ENCODE measurements at regions not wholly inside any gene's neighbourhood (a gene's known extent, or its start where the extent isn't known, plus 50 kb on each side); places are given as distances from the start of the nearest gene placed in this dataset.
"Not testable (repeated sequence)": the region's sequence is repeated elsewhere in the genome, so short reads cannot be mapped to it uniquely, and the experiment has no call there.

DNA sequence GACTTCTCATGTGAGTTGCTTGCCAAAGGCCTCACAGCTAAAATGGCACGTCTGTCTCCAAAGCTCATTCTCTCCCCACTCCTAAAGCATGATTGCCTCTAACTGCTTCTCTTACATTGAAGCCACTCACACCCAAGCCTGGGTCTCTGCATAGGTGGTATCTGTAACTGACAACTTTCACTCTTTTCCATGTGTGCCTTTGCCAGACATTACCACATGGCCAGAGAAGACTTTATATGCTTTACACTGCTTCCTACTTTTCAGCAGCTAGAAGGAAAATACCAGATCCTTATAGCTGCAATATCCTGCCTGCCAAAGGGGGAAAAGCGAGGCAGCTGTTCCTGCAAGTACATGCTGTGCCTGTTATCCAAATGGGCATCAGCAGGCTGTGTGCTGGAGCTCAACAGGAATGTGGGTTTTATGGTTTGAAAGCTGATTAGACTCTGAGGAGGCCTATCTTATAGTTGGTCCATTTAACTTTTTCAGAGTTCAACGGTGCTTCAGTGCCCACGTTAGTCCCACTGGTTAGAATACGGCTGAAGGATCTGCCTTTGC is 547.1 kb downstream of the RAB38 start:
- H3K9me3 Mint-ChIP-seq: peaks cover 8% of the 10 kb centered on the region
- no peaks in the 10 kb centered on the region for H3K36me3 Mint-ChIP-seq
- ATAC-seq: no peak
- H3K4me3 Mint-ChIP-seq: no peak overlapping the region
- no peaks in the 10 kb centered on the region for H3K4me1 Mint-ChIP-seq
- H3K27ac Mint-ChIP-seq: no peak overlapping the region
- DNase-seq (ENCODE audit: low spot score in 2 of 2): no peak

DNA sequence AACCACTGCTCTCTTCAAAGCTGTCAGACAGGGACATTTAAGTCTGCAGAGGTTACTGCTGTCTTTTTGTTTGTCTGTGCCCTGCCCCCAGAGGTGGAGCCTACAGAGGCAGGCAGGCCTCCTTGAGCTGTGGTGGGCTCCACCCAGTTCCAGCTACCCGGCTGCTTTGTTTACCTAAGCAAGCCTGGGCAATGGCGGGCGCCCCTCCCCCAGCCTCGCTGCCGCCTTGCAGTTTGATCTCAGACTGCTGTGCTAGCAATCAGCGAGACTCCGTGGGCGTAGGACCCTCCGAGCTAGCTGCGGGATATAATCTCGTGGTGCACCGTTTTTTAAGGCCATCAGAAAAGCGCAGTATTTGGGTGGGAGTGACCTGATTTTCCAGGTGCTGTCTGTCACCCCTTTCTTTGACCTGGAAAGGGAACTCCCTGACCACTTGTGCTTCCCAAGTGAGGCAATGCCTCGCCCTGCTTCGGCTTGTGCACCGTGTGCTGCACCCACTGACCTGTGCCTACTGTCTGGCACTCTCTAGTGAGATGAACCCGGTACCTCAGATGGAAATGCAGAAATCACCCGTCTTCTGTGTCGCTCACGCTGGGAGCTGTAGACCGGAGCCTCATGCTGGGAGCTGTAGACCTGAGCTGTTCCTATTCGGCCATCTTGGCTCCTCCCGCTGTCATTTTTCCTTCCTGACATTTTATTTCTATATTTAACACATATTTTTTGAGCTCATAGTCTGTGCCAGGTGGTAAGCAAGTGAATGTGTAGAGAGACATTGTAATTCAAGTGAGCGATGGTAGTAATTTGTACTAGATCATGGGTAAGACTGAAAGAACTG is 551.5 kb downstream of the RAB38 start:
- not testable (repeated sequence) for H3K36me3 Mint-ChIP-seq; DNase-seq (ENCODE audit: low spot score in 2 of 2); H3K4me3 Mint-ChIP-seq; H3K27ac Mint-ChIP-seq; ATAC-seq; H3K4me1 Mint-ChIP-seq
- H3K9me3 Mint-ChIP-seq: peaks cover 11% of the 10 kb centered on the region

DNA sequence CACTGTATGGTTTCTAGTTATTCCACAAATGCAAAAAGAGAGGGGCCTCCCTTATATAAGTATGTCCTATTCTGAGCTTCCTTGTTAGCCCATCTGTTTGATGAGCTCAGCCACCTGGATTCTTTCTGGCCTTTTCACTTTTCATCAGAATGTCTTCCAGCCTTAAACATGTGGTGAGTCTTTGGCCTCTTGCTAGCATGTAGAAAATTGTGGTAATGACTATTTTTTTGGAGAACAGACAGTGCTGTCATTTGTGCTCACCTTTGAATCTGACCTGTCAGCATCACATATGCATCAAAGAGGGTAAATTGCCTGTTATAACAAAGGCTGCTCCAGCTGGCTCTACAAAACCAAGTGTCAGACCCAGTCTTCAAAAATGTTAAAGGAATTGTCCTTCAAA is 558.7 kb downstream of the RAB38 start:
- Mint-ChIP-seq H3K27ac (no peak overlapping the region), H3K4me3 (no peak overlapping the region), H3K9me3 (peaks cover 17% of the 10 kb centered on the region), H3K4me1 (no peaks in the 10 kb centered on the region), H3K36me3 (no peaks in the 10 kb centered on the region)
- DNase-seq (ENCODE audit: low spot score in 2 of 2): no peak
- ATAC-seq: no peak

DNA sequence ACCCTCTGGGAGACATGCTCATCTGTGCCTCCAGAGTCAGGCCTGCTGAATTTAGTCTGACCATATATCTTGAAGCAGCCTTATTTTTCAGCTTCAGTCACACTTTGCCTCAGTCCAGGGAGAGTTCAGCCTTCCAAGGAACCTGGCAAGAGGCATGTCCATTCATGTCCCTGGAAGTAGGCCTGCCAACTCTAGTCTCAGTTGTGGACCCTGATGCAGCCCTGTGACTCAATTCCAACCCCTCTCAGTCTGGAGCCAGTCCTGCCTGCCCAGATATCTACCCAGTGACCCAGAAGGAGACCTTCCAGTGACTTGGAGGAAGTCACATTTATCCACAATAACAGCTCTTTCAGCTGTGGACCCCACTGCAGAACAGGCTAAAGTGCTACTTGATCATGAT is 566.6 kb downstream of the TMEM135 start:
- Mint-ChIP-seq H3K4me1 (no peaks in the 10 kb centered on the region), H3K9me3 (peaks cover 3% of the 10 kb centered on the region), H3K27ac (no peak overlapping the region), H3K4me3 (no peak overlapping the region), H3K36me3 (no peaks in the 10 kb centered on the region)
- no peak for DNase-seq (ENCODE audit: low spot score in 2 of 2)
- ATAC-seq: no peak

DNA sequence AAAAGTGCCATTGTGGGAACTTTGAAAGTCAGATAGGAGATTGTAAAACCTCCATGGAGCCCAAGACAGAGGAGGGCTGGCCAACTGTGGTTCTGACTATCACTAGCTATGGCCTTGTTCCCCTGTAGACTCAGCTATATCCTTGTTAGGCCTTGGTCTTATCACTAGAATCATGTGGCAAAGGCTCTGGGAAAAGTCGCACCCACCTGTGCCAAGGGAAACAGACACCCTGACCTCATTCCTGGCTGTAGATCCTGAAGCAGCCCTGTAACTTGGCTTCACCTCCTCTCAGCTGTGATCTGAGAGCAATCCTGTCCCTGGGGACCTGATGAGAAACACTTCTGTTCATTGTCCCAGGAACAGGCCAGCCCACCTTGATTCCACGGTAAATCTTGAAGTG is 566.2 kb downstream of the TMEM135 start:
- Mint-ChIP-seq H3K27ac (no peak overlapping the region), H3K4me3 (no peak overlapping the region), H3K9me3 (peaks cover 3% of the 10 kb centered on the region), H3K4me1 (no peaks in the 10 kb centered on the region), H3K36me3 (no peaks in the 10 kb centered on the region)
- DNase-seq (ENCODE audit: low spot score in 2 of 2) (no peak), ATAC-seq (no peak)

DNA sequence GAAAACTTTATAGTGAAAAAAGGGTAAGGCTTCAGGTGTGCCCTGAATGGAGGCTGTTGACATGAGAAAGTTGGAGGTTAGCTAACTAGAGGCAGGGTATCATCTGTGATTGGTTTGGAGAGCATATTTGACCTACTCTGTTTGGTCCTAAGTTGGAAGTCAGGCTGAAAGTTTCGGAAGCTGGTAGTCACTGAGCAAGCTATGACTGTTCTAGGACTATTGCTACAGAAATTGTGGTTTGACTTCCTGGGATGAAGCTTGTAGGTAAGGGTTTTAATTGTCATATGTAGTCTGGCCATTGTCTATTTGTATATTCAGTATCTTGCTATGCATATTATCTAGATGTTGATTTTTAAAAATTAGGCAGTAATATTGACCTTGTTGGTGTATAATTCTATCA is 565.0 kb downstream of the TMEM135 start:
- ATAC-seq: no peak
- no peak overlapping the region for H3K27ac Mint-ChIP-seq

DNA sequence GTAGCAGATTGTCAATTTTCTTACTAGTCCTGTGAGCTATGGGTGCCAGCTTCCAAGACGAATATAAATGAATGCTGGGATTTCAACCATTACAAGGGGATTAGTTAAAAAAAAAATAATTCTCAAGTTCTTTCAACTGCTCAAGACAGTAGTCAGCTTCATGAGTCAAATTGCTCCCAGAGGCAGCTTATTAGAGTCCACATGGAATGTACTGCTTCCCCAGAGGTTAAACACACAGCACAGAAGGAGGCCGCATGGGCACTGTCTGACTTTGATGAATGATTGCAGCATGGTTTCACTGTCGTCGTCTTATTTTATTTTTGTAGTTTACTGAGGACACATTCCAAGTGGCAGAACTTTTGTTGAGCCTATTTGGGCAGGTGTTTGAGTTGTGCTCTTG is 563.2 kb downstream of the TMEM135 start:
- H3K36me3 Mint-ChIP-seq: no peaks in the 10 kb centered on the region
- no peaks in the 10 kb centered on the region for H3K4me1 Mint-ChIP-seq
- H3K9me3 Mint-ChIP-seq: peaks cover 3% of the 10 kb centered on the region
- no peak overlapping the region for H3K4me3 Mint-ChIP-seq
- DNase-seq (ENCODE audit: low spot score in 2 of 2) (no peak), ATAC-seq (no peak)
- no peak overlapping the region for H3K27ac Mint-ChIP-seq

More for the DNA sequence above, 565.0 kb downstream of the TMEM135 start:
- H3K9me3 Mint-ChIP-seq: peaks cover 3% of the 10 kb centered on the region
- no peaks in the 10 kb centered on the region for H3K4me1 Mint-ChIP-seq
- no peak for DNase-seq (ENCODE audit: low spot score in 2 of 2)
- H3K36me3 Mint-ChIP-seq: no peaks in the 10 kb centered on the region
- no peak overlapping the region for H3K4me3 Mint-ChIP-seq

DNA sequence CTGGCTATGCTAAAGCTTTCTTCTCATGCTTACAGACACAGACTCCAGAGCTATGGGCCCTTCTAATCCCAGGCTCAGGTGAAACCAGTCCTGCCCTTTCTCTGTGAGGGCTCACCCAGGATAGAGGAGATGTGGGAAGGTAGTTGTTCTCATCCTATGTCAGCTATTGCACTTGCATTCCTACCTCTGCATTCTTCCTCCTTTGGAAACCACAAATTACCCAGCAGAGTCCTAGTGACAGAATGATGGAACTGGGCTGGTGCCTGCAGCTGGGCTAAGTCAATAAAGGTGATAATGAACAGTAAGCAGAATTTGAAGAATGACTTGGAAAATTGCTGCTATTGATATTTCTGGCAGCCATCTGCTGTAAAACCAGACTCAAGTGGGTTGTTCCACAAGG is 560.0 kb downstream of the TMEM135 start:
- ATAC-seq (no peak), DNase-seq (ENCODE audit: low spot score in 2 of 2) (no peak)
- no peaks in the 10 kb centered on the region for H3K36me3 Mint-ChIP-seq
- peaks cover 3% of the 10 kb centered on the region for H3K9me3 Mint-ChIP-seq
- no peak overlapping the region for H3K4me3 Mint-ChIP-seq
- no peak overlapping the region for H3K27ac Mint-ChIP-seq
- H3K4me1 Mint-ChIP-seq: no peaks in the 10 kb centered on the region

DNA sequence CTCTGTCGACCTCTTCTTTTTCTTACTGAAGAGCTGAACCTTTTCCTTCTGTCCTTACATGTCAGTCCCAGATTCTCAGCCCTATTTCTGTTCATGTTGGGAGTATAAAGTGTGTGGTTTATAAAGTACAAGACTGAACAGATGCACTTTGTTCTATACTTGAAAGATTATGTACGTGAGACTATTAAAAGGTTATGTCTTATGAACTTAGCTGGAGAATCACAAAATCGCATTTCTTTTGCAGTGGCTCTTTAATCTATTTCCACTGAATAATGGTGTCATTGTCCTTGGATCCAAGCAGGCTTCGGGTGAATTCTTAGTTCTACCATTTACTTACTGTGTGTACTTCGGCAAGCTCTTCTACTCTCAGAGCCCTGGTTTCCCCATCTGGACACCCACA is 558.4 kb downstream of the TMEM135 start:
- peaks cover 8% of the 10 kb centered on the region for H3K9me3 Mint-ChIP-seq
- no peak overlapping the region for H3K4me3 Mint-ChIP-seq
- no peaks in the 10 kb centered on the region for H3K36me3 Mint-ChIP-seq
- no peak for ATAC-seq
- no peak overlapping the region for H3K27ac Mint-ChIP-seq
- DNase-seq (ENCODE audit: low spot score in 2 of 2): no peak
- no peaks in the 10 kb centered on the region for H3K4me1 Mint-ChIP-seq

DNA sequence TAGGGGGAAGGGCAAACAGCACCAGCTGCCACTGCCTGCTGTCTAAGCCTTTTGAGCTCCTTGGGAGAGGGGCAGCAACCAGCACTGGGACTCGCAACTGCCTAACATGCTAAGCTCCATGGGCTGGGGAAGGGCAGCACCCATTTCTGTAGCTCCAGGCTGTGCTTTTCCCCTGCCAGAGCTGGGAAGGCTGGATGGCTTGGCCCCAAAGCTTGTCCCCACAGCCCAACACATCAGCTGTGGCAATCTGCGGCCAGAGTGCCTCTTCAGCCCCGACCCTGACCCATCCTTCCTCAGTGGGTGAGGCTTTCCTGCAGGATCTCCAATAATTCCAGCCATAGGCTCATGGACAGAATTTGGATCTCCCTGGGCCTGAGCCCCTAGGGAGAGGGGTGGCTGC is 551.3 kb downstream of the TMEM135 start:
- no peak for ATAC-seq
- peaks cover 16% of the 10 kb centered on the region for H3K9me3 Mint-ChIP-seq
- no peaks in the 10 kb centered on the region for H3K4me1 Mint-ChIP-seq
- DNase-seq (ENCODE audit: low spot score in 2 of 2): no peak
- H3K4me3 Mint-ChIP-seq: no peak overlapping the region
- no peaks in the 10 kb centered on the region for H3K36me3 Mint-ChIP-seq
- H3K27ac Mint-ChIP-seq: no peak overlapping the region

DNA sequence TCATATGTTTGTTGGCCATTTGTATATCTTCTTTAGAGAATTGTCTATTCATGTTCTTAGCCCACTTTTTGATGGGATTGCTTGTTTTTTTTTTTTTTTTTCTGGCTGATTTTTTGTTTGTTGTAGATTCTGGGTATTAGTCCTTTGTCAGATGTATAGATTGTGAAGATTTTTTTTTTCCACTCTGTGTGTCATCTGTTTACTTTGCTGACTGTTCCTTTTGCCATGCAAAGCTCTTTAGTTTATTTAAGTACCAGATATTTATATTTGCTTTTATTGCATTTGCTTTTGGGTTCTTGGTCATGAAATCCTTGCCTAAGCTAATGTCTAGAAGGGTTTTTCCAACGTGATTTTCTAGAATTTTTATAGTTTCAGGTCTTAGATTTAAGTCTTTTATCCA is 547.9 kb downstream of the TMEM135 start:
- not testable (repeated sequence) for H3K4me1 Mint-ChIP-seq; H3K9me3 Mint-ChIP-seq; H3K27ac Mint-ChIP-seq; DNase-seq (ENCODE audit: low spot score in 2 of 2); H3K4me3 Mint-ChIP-seq; ATAC-seq; H3K36me3 Mint-ChIP-seq

DNA sequence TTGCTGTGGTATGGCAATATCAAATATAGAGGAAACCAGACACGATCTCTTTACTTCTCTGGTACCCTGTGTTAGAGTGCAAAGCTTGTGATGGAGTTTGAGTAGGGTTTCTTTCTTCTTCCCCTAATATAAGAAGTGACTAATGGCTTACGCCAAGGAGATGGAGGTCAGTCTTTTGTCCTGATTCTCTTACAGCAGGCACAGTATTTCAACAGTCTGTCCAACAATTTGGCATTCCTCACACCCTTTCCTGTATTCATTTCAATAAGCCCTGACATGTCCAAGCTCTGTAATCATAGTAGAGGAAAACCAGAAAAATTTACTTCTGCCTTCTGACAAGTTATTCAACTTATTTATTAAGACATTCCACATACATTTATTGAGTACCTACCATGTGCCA is 546.2 kb downstream of the TMEM135 start:
- Mint-ChIP-seq H3K9me3 (peaks cover 4% of the 10 kb centered on the region), H3K36me3 (no peaks in the 10 kb centered on the region), H3K4me1 (no peaks in the 10 kb centered on the region), H3K4me3 (no peak overlapping the region), H3K27ac (no peak overlapping the region)
- no peak for ATAC-seq
- DNase-seq (ENCODE audit: low spot score in 2 of 2): no peak

DNA sequence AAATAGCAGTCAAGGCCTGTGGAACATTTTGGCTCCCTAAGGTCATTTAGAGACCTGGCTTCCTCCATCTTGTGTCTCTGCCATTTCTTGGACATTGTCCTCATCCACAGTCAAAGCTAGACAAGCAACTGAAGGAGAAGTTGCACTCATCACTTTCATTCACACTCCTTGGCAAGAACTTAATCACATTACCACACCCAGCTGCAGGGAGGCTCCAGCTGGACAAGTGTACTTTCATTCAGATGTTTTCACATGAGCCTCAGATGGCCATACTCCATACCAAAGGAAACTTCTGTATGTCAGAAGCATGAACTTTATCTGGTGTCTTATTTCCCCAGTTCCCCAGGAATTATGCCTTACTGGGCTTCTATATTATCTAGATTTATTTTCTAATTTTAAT is 537.4 kb downstream of the TMEM135 start:
- H3K9me3 Mint-ChIP-seq: no peaks in the 10 kb centered on the region
- no peak overlapping the region for H3K4me3 Mint-ChIP-seq
- no peak overlapping the region for H3K27ac Mint-ChIP-seq
- ATAC-seq (no peak), DNase-seq (ENCODE audit: low spot score in 2 of 2) (no peak)
- no peaks in the 10 kb centered on the region for H3K36me3 Mint-ChIP-seq
- no peaks in the 10 kb centered on the region for H3K4me1 Mint-ChIP-seq

DNA sequence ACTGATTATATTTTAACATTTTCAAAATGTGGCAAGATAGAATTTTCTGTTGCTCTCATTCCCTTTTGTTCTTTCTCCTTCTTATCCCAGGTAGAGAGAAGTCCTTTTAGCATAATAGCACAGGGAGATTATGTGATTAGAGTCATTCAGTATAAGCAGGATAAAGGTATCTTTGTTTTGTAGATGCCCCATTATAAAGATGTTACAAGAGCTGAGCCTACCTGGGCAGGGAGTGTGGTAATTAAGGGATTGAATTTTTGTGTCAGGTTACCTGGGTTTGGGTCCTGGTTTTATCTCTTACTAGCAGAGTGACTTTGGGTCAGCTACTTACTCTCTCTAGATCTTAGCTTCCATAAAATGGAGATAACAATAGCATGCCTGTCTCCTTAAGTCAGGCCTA is 536.5 kb downstream of the TMEM135 start:
- Mint-ChIP-seq H3K9me3 (no peaks in the 10 kb centered on the region), H3K36me3 (no peaks in the 10 kb centered on the region), H3K4me1 (no peaks in the 10 kb centered on the region), H3K4me3 (no peak overlapping the region), H3K27ac (no peak overlapping the region)
- ATAC-seq (no peak), DNase-seq (ENCODE audit: low spot score in 2 of 2) (no peak)

DNA sequence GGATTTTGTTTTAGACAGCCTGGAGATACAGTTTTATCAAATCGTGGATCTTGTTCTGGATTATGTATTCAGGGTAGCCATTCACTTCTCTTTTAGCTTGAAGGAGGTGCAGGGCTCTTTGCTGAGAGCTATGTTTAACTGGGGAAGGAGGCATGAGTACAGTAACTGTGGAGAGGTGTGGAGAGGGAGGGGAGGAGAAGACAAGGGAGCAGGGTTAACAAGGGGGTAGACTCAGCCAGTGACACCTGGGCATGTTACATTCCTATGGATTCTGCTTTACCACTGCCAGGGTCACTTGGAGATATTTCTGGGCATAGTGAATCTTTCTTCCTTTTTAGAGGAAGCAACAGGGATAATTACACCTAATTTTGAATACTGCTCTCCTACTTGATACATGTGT is 536.0 kb downstream of the TMEM135 start:
- Mint-ChIP-seq H3K27ac (no peak overlapping the region), H3K9me3 (no peaks in the 10 kb centered on the region), H3K36me3 (no peaks in the 10 kb centered on the region), H3K4me3 (no peak overlapping the region), H3K4me1 (no peaks in the 10 kb centered on the region)
- DNase-seq (ENCODE audit: low spot score in 2 of 2) (no peak), ATAC-seq (no peak)

DNA sequence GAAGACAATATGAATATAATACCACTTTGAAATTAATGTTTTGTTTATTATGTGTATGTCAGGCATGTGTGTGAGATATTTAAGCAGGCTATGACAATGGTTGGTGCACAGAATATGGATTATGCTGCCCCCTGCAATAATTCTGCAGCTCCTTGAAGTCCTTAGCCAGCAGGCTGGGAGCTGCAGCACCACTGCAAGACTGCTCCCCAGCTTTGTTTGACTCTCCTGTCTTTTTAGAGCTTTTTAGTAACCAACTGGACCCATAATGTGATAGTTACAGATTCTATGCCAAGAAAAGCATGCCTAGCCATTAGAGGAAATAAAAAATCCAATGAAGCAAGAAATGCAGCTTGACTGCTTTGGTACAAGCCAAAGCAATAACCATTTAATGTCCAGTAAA is 535.1 kb downstream of the TMEM135 start:
- Mint-ChIP-seq H3K27ac (no peak overlapping the region), H3K36me3 (no peaks in the 10 kb centered on the region), H3K4me3 (no peak overlapping the region), H3K4me1 (no peaks in the 10 kb centered on the region), H3K9me3 (no peaks in the 10 kb centered on the region)
- no peak for DNase-seq (ENCODE audit: low spot score in 2 of 2)
- no peak for ATAC-seq

Measured in stimulated activated effector memory CD8-positive, alpha-beta T cell treated with anti-CD3 and anti-CD28 coated beads, Interleukin-12 subunit alpha, Interleukin-12 subunit beta, amount 100 ng/mL, for 72 hours (primary cell).